Keratinocyte (primary cell): ENCODE measurements at regions not wholly inside any gene's neighbourhood (a gene's known extent, or its start where the extent isn't known, plus 50 kb on each side); places are given as distances from the start of the nearest gene placed in this dataset.

ENCODE experiments used
- DNase-seq: peaks from one replicate; pipeline ENCODE4 v3.0.0-alpha.2; 2011; ENCODE audit warnings: low read depth, missing footprints, low spot score
- FAIRE-seq: peaks from 2 replicates; lab custom pipeline; 2011; peaks lifted over from hg19 to GRCh38; lab: Jason Lieb, UNC
- H2AFZ ChIP-seq: 2 replicates; pipeline ENCODE4 v1.6.0; 2012; ENCODE audit warnings: low read length, control low read depth, inconsistent platforms; ENCODE audit not compliant: control insufficient read depth
- H3K27ac ChIP-seq: 2 replicates; pipeline ENCODE4 v1.5.1; 2011; ENCODE audit warnings: low read length; ENCODE audit not compliant: control insufficient read depth, insufficient read depth
- H3K27me3 ChIP-seq: 3 replicates; pipeline ENCODE4 v1.6.0; 2011; ENCODE audit warnings: low read length; ENCODE audit not compliant: control insufficient read depth, insufficient read depth; ENCODE audit errors: extremely low read depth
- H3K36me3 ChIP-seq, 2 experiments: 2 replicates in 1 of 2; 3 replicates in 1 of 2; pipeline ENCODE4 v1.5.1; 2011; ENCODE audit warnings: low read length in 2 of 2, mild to moderate bottlenecking in 1 of 2; ENCODE audit not compliant: control insufficient read depth in 2 of 2, insufficient read depth in 2 of 2; ENCODE audit errors: extremely low read depth in 1 of 2
- H3K4me1 ChIP-seq: 3 replicates; pipeline ENCODE4 v1.5.1; 2011; ENCODE audit warnings: low read length; ENCODE audit not compliant: control insufficient read depth, insufficient read depth; ENCODE audit errors: extremely low read depth
- H3K4me2 ChIP-seq: 3 replicates; pipeline ENCODE4 v1.6.0; 2011; ENCODE audit warnings: low read depth, low read length; ENCODE audit not compliant: control insufficient read depth, insufficient read depth; ENCODE audit errors: extremely low read depth
- H3K4me3 ChIP-seq, 3 experiments: fragments of 200-600 bp in 1 of 3; sonication (generic) in 1 of 3; 2 replicates in 2 of 3; 3 replicates in 1 of 3; pipeline ENCODE4 v1.5.1; 2011 to 2016; ENCODE audit warnings: low read length in 3 of 3, mild to moderate bottlenecking in 3 of 3, control low read depth in 2 of 3, inconsistent platforms in 1 of 3, low read depth in 1 of 3, mixed read lengths in 1 of 3, mixed run types in 1 of 3, moderate library complexity in 1 of 3; ENCODE audit not compliant: control insufficient read depth in 2 of 3, insufficient read depth in 2 of 3; ENCODE audit errors: extremely low read depth in 1 of 3
- H3K79me2 ChIP-seq: 2 replicates; pipeline ENCODE4 v1.6.0; 2012; ENCODE audit warnings: low read length; ENCODE audit not compliant: control insufficient read depth, insufficient read depth
- H3K9ac ChIP-seq: 3 replicates; pipeline ENCODE4 v1.6.0; 2011; ENCODE audit warnings: low read length; ENCODE audit not compliant: control insufficient read depth, insufficient read depth; ENCODE audit errors: extremely low read depth
- H3K9me1 ChIP-seq: 3 replicates; pipeline ENCODE4 v1.6.0; 2011; ENCODE audit warnings: low read length; ENCODE audit not compliant: control insufficient read depth, insufficient read depth; ENCODE audit errors: extremely low read depth
- H3K9me3 ChIP-seq: 2 replicates; pipeline ENCODE4 v1.5.1; 2012; ENCODE audit warnings: low read depth, low read length; ENCODE audit not compliant: control insufficient read depth
- H4K20me1 ChIP-seq: 3 replicates; pipeline ENCODE4 v1.6.0; 2011; ENCODE audit warnings: low read length; ENCODE audit not compliant: control insufficient read depth, insufficient read depth; ENCODE audit errors: extremely low read depth
- EZH2 ChIP-seq: IDR thresholded peaks from one replicate; pipeline ENCODE4 v1.6.1; 2012; ENCODE audit warnings: inconsistent platforms, mild to moderate bottlenecking, low read length, moderate library complexity
- dilution Hi-C: fragments of 300-500 bp; cut with MboI; formaldehyde crosslinking; loops from one replicate; pipeline ENCODE4 v1.7.0; 2020; ENCODE audit warnings: low sequenced_read_pairs; ENCODE audit not compliant: extremely low pct_ligation_motif_present
- TF ChIP-seq, protein P1 (sequence below), 3 experiments: IDR thresholded peaks in 1 of 3; conservative IDR thresholded peaks in 1 of 3; optimal IDR thresholded peaks in 1 of 3; 2 replicates in 2 of 3; 3 replicates in 1 of 3; pipeline versions ENCODE3 to v1.5.1; 2011; ENCODE audit warnings: low read length in 3 of 3, mild to moderate bottlenecking in 3 of 3, moderate library complexity in 2 of 3, control low read depth in 1 of 3, inconsistent platforms in 1 of 3; ENCODE audit not compliant: insufficient read depth in 2 of 3; ENCODE audit errors: extremely low read depth in 1 of 3

DNA sequence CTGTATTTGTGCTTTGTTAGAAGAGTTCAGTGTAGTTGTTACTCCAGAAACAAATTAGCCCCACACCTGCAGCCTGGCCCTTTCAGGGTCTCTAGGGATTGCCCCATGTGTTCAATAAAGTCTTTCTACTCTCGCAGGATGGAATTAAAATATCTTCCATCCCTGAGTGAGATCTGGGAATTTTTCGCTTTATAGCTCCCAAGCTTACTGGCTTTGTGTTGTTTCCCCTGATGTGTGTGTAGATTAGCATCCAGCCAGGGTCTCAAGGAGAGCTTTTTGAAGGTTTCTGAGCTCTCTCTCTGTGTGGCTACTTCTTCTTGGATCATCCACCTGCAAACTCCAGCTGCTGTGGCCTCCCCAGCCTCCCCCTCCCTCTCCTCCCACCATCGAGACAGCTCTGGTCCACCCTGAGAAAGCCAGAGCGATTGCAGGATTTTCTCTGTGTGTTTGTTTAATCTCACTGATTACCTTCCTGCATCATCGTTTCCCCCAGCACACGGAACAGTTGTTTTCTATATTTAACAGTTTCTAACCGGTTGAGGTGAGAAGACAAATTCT is 553.5 kb downstream of the TBC1D22A start:
- Histone ChIP-seq H3K4me1 (no peaks in the 10 kb centered on the region), H3K79me2 (no peaks in the 10 kb centered on the region), H3K9me1 (no peaks in the 10 kb centered on the region), H3K27ac (no peak overlapping the region), H3K9ac (no peak overlapping the region), H4K20me1 (no peaks in the 10 kb centered on the region), H3K4me3 (no peak overlapping the region), H3K9me3 (no peaks in the 10 kb centered on the region), H3K4me2 (no peak overlapping the region), H3K36me3 (no peaks in the 10 kb centered on the region), H2AFZ (no peak overlapping the region), H3K27me3 (no peaks in the 10 kb centered on the region)
- FAIRE-seq (no peak), DNase-seq (no peak)
- dilution Hi-C loops, result no loop called here
- TF ChIP-seq, protein P1, sequence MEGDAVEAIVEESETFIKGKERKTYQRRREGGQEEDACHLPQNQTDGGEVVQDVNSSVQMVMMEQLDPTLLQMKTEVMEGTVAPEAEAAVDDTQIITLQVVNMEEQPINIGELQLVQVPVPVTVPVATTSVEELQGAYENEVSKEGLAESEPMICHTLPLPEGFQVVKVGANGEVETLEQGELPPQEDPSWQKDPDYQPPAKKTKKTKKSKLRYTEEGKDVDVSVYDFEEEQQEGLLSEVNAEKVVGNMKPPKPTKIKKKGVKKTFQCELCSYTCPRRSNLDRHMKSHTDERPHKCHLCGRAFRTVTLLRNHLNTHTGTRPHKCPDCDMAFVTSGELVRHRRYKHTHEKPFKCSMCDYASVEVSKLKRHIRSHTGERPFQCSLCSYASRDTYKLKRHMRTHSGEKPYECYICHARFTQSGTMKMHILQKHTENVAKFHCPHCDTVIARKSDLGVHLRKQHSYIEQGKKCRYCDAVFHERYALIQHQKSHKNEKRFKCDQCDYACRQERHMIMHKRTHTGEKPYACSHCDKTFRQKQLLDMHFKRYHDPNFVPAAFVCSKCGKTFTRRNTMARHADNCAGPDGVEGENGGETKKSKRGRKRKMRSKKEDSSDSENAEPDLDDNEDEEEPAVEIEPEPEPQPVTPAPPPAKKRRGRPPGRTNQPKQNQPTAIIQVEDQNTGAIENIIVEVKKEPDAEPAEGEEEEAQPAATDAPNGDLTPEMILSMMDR (optimal IDR thresholded peaks at IDR 0.05 in 1 of 3, IDR thresholded peaks at IDR 0.05 in 1 of 3, conservative IDR thresholded peaks at IDR 0.05 in 1 of 3; ENCODE audit: extremely low read depth in 1 of 3, insufficient read depth in 2 of 3, low read length in 3 of 3), result no peak
- no peak for TF ChIP-seq EZH2

DNA sequence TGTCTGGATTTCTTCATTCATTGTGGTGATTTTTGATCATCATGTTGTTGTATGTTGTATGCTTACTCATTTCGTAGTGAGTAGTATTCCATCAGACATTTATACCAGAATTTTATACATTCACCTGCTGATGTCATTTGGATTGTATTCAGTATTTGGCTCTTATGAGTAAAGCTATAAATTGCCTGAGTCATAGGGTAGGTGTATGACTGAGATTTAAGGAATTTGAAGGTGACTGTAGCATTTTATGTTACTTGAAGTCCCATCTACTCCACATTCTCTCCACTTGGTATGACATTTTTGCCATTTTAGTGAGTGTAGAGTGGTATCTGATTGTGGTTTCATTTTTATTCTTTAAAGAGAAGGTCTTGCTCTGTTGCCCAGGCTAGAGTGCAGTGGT is 548.2 kb downstream of the TBC1D22A start:
- H3K27me3 ChIP-seq, result no peaks in the 10 kb centered on the region
- TF ChIP-seq, protein P1 (optimal IDR thresholded peaks at IDR 0.05 in 1 of 3, IDR thresholded peaks at IDR 0.05 in 1 of 3, conservative IDR thresholded peaks at IDR 0.05 in 1 of 3; ENCODE audit: extremely low read depth in 1 of 3, insufficient read depth in 2 of 3, low read length in 3 of 3), result no peak
- no peak for TF ChIP-seq EZH2
- FAIRE-seq (no peak), DNase-seq (peak; percentile 7)
- H3K9me3 ChIP-seq, result no peaks in the 10 kb centered on the region
- no peaks in the 10 kb centered on the region for H4K20me1 ChIP-seq
- no peaks in the 10 kb centered on the region for H3K4me1 ChIP-seq
- H3K79me2 ChIP-seq, result no peaks in the 10 kb centered on the region
- no peak overlapping the region for H3K4me3 ChIP-seq
- dilution Hi-C loops, result no loop called here
- H3K9ac ChIP-seq, result no peak overlapping the region
- H3K27ac ChIP-seq, result no peak overlapping the region
- H2AFZ ChIP-seq, result no peak overlapping the region
- H3K36me3 ChIP-seq, result no peaks in the 10 kb centered on the region
- H3K4me2 ChIP-seq, result no peak overlapping the region
- H3K9me1 ChIP-seq, result no peaks in the 10 kb centered on the region
